CD14-positive monocyte (primary cell): ENCODE measurements at regions not wholly inside any gene's neighbourhood (a gene's known extent, or its start where the extent isn't known, plus 50 kb on each side); places are given as distances from the start of the nearest gene placed in this dataset.

Source experiments
- DNase-seq, 3 donors: peaks; one replicate each; pipeline ENCODE4 v3.0.0-alpha.2; 2011 to 2022
- H2AFZ ChIP-seq: 2 replicates; pipeline ENCODE4 v1.6.0; 2012; ENCODE audit warnings: mild to moderate bottlenecking, low read depth, low read length, inconsistent platforms; ENCODE audit not compliant: insufficient read depth, poor library complexity, severe bottlenecking
- H3K27ac ChIP-seq, 2 donors: 1 replicate in 1 of 2; 2 replicates in 1 of 2; pipeline ENCODE4 v1.5.1; 2012 to 2013; ENCODE audit warnings: low read length in 2 of 2, control low read depth in 1 of 2, inconsistent platforms in 1 of 2, low read depth in 1 of 2, mild to moderate bottlenecking in 1 of 2
- H3K27me3 ChIP-seq, 2 donors: one replicate each; pipeline versions ENCODE4 v1.6.0 to v1.6.1; 2011 to 2013; ENCODE audit warnings: low read length in 2 of 2; ENCODE audit not compliant: control insufficient read depth in 2 of 2, insufficient read depth in 2 of 2
- H3K36me3 ChIP-seq, 2 donors: replicated peaks in 1 of 2; 1 replicate in 1 of 2; 2 replicates in 1 of 2; pipeline versions ENCODE4 v1.5.1 to v1.6.1; 2012 to 2013; ENCODE audit warnings: low read length in 2 of 2, control low read depth in 1 of 2, inconsistent platforms in 1 of 2, mild to moderate bottlenecking in 1 of 2; ENCODE audit not compliant: insufficient read depth in 2 of 2, control insufficient read depth in 1 of 2
- H3K4me1 ChIP-seq, 2 donors: 1 replicate in 1 of 2; 2 replicates in 1 of 2; pipeline versions ENCODE4 v1.5.1 to v1.6.1; 2012 to 2013; ENCODE audit warnings: low read length in 2 of 2, control low read depth in 1 of 2, inconsistent platforms in 1 of 2, mild to moderate bottlenecking in 1 of 2, moderate library complexity in 1 of 2; ENCODE audit not compliant: insufficient read depth in 2 of 2, control insufficient read depth in 1 of 2
- H3K4me2 ChIP-seq: replicated peaks from 2 replicates; pipeline ENCODE3; 2012; ENCODE audit warnings: low read length, moderate library complexity, mild to moderate bottlenecking; ENCODE audit not compliant: poor library complexity, severe bottlenecking; ENCODE audit errors: extremely low read depth
- H3K4me3 ChIP-seq, 3 experiments: fragments of 200-600 bp in 1 of 3; sonication (generic) in 1 of 3; replicated peaks in 1 of 3; 1 replicate in 2 of 3; 2 replicates in 1 of 3; pipeline ENCODE4 v1.5.1; 2011 to 2013; ENCODE audit warnings: low read length in 3 of 3, mild to moderate bottlenecking in 3 of 3, control low read depth in 2 of 3, low read depth in 2 of 3, inconsistent platforms in 1 of 3, moderate library complexity in 1 of 3
- H3K79me2 ChIP-seq: 2 replicates; pipeline ENCODE4 v1.6.0; 2012; ENCODE audit warnings: mild to moderate bottlenecking, control low read depth, inconsistent platforms, low read length, moderate library complexity; ENCODE audit not compliant: insufficient read depth
- H3K9ac ChIP-seq: 2 replicates; pipeline ENCODE4 v1.6.0; 2017; ENCODE audit warnings: low read length, mild to moderate bottlenecking; ENCODE audit not compliant: insufficient read depth, poor library complexity, severe bottlenecking
- H3K9me3 ChIP-seq, 2 donors: replicated peaks in 1 of 2; 1 replicate in 1 of 2; 2 replicates in 1 of 2; pipeline versions ENCODE4 v1.5.1 to v1.6.1; 2012 to 2013; ENCODE audit warnings: low read length in 2 of 2, control low read depth in 1 of 2; ENCODE audit not compliant: control insufficient read depth in 1 of 2, insufficient read depth in 1 of 2
- H4K20me1 ChIP-seq: 2 replicates; pipeline ENCODE4 v1.6.0; 2012; ENCODE audit warnings: mild to moderate bottlenecking, low read length, control low read depth, moderate library complexity; ENCODE audit not compliant: insufficient read depth
- H3K27ac Mint-ChIP-seq, 7 donors: one replicate each; pipeline ENCODE4 v1.8.0; 2020; ENCODE audit warnings: mild to moderate bottlenecking in 7 of 7, mixed read lengths in 7 of 7, moderate library complexity in 6 of 7, inconsistent platforms in 2 of 7
- H3K27me3 Mint-ChIP-seq, 3 donors: one replicate each; pipeline ENCODE4 v1.8.0; 2021 to 2022; ENCODE audit warnings: low read depth in 3 of 3, mild to moderate bottlenecking in 3 of 3, mixed read lengths in 3 of 3, moderate library complexity in 3 of 3, inconsistent platforms in 1 of 3
- H3K36me3 Mint-ChIP-seq, 2 donors: one replicate each; pipeline ENCODE4 v1.8.0; 2020; ENCODE audit warnings: mixed read lengths in 2 of 2, inconsistent platforms in 1 of 2, mild to moderate bottlenecking in 1 of 2
- H3K4me1 Mint-ChIP-seq: one replicate; pipeline ENCODE4 v1.8.0; 2020; ENCODE audit warnings: mild to moderate bottlenecking, mixed read lengths
- H3K4me3 Mint-ChIP-seq, 2 donors: one replicate each; pipeline ENCODE4 v1.8.0; 2020; ENCODE audit warnings: mild to moderate bottlenecking in 2 of 2, mixed read lengths in 2 of 2, moderate library complexity in 1 of 2
- H3K9me3 Mint-ChIP-seq, 7 donors: one replicate each; pipeline ENCODE4 v1.8.0; 2020 to 2022; ENCODE audit warnings: mixed read lengths in 7 of 7, mild to moderate bottlenecking in 6 of 7, moderate library complexity in 6 of 7, inconsistent platforms in 2 of 7
- CTCF ChIP-seq: fragments of 200-600 bp; IDR thresholded peaks from one replicate; pipeline ENCODE4 v1.8.0; 2022; ENCODE audit warnings: antibody characterized with exemption, mild to moderate bottlenecking
- WGBS: methylation state at CpG from one replicate; pipeline ENCODE4 v1.1.5; 2013; ENCODE audit warnings: missing lambda C conversion rate; ENCODE audit not compliant: insufficient coverage; 5-methylcytosine and 5-hydroxymethylcytosine counted together
- intact Hi-C, 2 donors: fragments of 100-400 bp; cut with micrococcal nuclease; formaldehyde crosslinking; loops; one replicate each; pipeline versions ENCODE4 v1.15.0 to v1.15.1; 2023

GRCh38 chr10:78300526-78300925 lies 266.9 kb downstream of the RPS24 start:
- TF ChIP-seq CTCF, result no peak

GRCh38 chr10:78301481-78301880 lies 267.8 kb downstream of the RPS24 start:
- peaks cover 0 to 6% (median 2%) of the 10 kb centered on the region in 3 donors for H3K27me3 Mint-ChIP-seq
- H3K27me3 ChIP-seq, result no peaks in the 10 kb centered on the region
- H3K9me3 ChIP-seq, result peaks cover 0 to 7% of the 10 kb centered on the region in 2 donors
- intact Hi-C loops, result loop anchor here (5.0 to 10.0 kb wide), 4 partner anchors 44 to 453 kb away; partner anchors contain the start of gene RPS24 (in 1 of the 2)
- H3K9me3 Mint-ChIP-seq, result peaks cover 2 to 11% (median 6%) of the 10 kb centered on the region in 7 donors
- DNase-seq, result no peak
- H3K4me1 Mint-ChIP-seq, result peaks cover 49% of the 10 kb centered on the region
- no peak overlapping the region for H3K27ac ChIP-seq
- no peak for TF ChIP-seq CTCF
- WGBS, result 91% methylated on average over 7 of the region's 10 CpGs
- no peaks in the 10 kb centered on the region for H3K36me3 Mint-ChIP-seq
- H3K79me2 ChIP-seq, result no peaks in the 10 kb centered on the region
- H2AFZ ChIP-seq, result peak overlapping the region; percentile 17
- H4K20me1 ChIP-seq, result no peaks in the 10 kb centered on the region
- no peak overlapping the region for H3K4me3 ChIP-seq
- H3K4me2 ChIP-seq, result no peak overlapping the region
- H3K9ac ChIP-seq, result no peak overlapping the region
- H3K4me3 Mint-ChIP-seq, result peak overlapping the region in 1 of 2 donors; percentile 27
- peaks cover 41 to 43% of the 10 kb centered on the region in 2 donors for H3K4me1 ChIP-seq
- peak overlapping the region in 1 of 7 donors; percentile 97 for H3K27ac Mint-ChIP-seq
- H3K36me3 ChIP-seq, result no peaks in the 10 kb centered on the region

More at GRCh38 chr10:78300526-78300925, 266.9 kb downstream of the RPS24 start:
- WGBS, result 100% methylated on average over 1 of the region's 2 CpGs
- H3K27me3 ChIP-seq, result no peaks in the 10 kb centered on the region
- H3K27ac Mint-ChIP-seq, result peak overlapping the region; percentile 23 to 99 (median 96)
- peaks cover 2 to 11% (median 6%) of the 10 kb centered on the region in 7 donors for H3K9me3 Mint-ChIP-seq
- DNase-seq, result no peak
- no peaks in the 10 kb centered on the region for H3K79me2 ChIP-seq
- no peak overlapping the region for H3K4me2 ChIP-seq
- H3K4me3 Mint-ChIP-seq, result no peak overlapping the region
- intact Hi-C loops, result loop anchor here (5.0 to 10.0 kb wide), 4 partner anchors 43 to 454 kb away; partner anchors contain the start of gene RPS24 (in 1 of the 2)
- no peak overlapping the region for H2AFZ ChIP-seq
- H3K27me3 Mint-ChIP-seq, result peaks cover 0 to 2% (median 2%) of the 10 kb centered on the region in 3 donors
- H3K4me1 Mint-ChIP-seq, result peaks cover 50% of the 10 kb centered on the region
- H3K9me3 ChIP-seq, result peaks cover 0 to 7% of the 10 kb centered on the region in 2 donors
- peak overlapping the region; percentile 78 to 87 for H3K27ac ChIP-seq
- H4K20me1 ChIP-seq, result no peaks in the 10 kb centered on the region
- no peak overlapping the region for H3K9ac ChIP-seq
- H3K36me3 ChIP-seq, result no peaks in the 10 kb centered on the region
- peaks cover 41 to 44% of the 10 kb centered on the region in 2 donors for H3K4me1 ChIP-seq
- H3K4me3 ChIP-seq, result no peak overlapping the region
- H3K36me3 Mint-ChIP-seq, result no peaks in the 10 kb centered on the region
